ENCODE measurements at regions not wholly inside any gene's neighbourhood (a gene's known extent, or its start where the extent isn't known, plus 50 kb on each side); places are given as distances from the start of the nearest gene placed in this dataset.

- CTCF ChIA-PET: no interaction called here
- POLR2A ChIA-PET (ENCODE audit: unreplicated experiment): interaction anchor here (0.6 kb wide), 1 partner anchor 163 kb away, joined by 3 read pairs; no protein-coding TSS in a partner anchor
- no peaks in the 10 kb centered on the region for H3K9me3 ChIP-seq (ENCODE audit: low read length)
- H3K4me3 ChIP-seq (ENCODE audit: low read length): peak overlapping the region; percentile 35; the same call in 1 of the 2 replicates
- DNase-seq (peak; percentile 68), ATAC-seq (peak; percentile 49)
- H2AFZ ChIP-seq (ENCODE audit: low read length): no peak overlapping the region
- no peaks in the 10 kb centered on the region for H3K79me2 ChIP-seq (ENCODE audit: low read length)
- H3K9me2 ChIP-seq (replicated peaks; ENCODE audit: low read length): no peaks in the 10 kb centered on the region
- H3K9ac ChIP-seq (ENCODE audit: low read length): no peak overlapping the region
- TF ChIP-seq EZH2phosphoT487 (IDR thresholded peaks at IDR 0.05; ENCODE audit: borderline replicate concordance, low read length) (no peak), CTCF (conservative IDR thresholded peaks at IDR 0.05; ENCODE audit: low read depth, low read length) (no peak), EZH2 (IDR thresholded peaks at IDR 0.05; ENCODE audit: low read length, unreplicated experiment) (no peak)
- no peaks in the 10 kb centered on the region for H3K36me3 ChIP-seq (ENCODE audit: low read depth, low read length)
- peak overlapping the region; percentile 70 for H3K4me2 ChIP-seq (ENCODE audit: low read length)
- intact Hi-C loops (cut with micrococcal nuclease): loop anchor here (5.0 kb wide), 1 partner anchor 336 kb away; no protein-coding TSS in a partner anchor
- peaks cover 5% of the 10 kb centered on the region for H3F3A ChIP-seq (ENCODE audit: low read length, unreplicated experiment)
- H4K20me1 ChIP-seq (ENCODE audit: low read length): no peaks in the 10 kb centered on the region
- peaks cover 34% of the 10 kb centered on the region for H3K4me1 ChIP-seq (ENCODE audit: insufficient read depth, low read length)
- peak overlapping the region; percentile 86 for H3K27ac ChIP-seq (ENCODE audit: low read length)
- no TSS peak for BruUV-seq (replicated peaks)
- H3K27me3 ChIP-seq (ENCODE audit: low read length): no peaks in the 10 kb centered on the region
Observed at GRCh38 chr4:26076000-26076587, 162.1 kb downstream of the SMIM20 start.

- Histone ChIP-seq H3K9ac (ENCODE audit: low read length) (no peak overlapping the region), H3F3A (ENCODE audit: low read length, unreplicated experiment) (peaks cover 5% of the 10 kb centered on the region), H3K9me3 (ENCODE audit: low read length) (no peaks in the 10 kb centered on the region), H2AFZ (ENCODE audit: low read length) (no peak overlapping the region), H3K79me2 (ENCODE audit: low read length) (no peaks in the 10 kb centered on the region), H3K9me2 (replicated peaks; ENCODE audit: low read length) (no peaks in the 10 kb centered on the region), H4K20me1 (ENCODE audit: low read length) (no peaks in the 10 kb centered on the region), H3K27ac (ENCODE audit: low read length) (peak overlapping the region; percentile 86), H3K27me3 (ENCODE audit: low read length) (no peaks in the 10 kb centered on the region), H3K4me3 (ENCODE audit: low read length) (no peak overlapping the region), H3K4me1 (ENCODE audit: insufficient read depth, low read length) (peaks cover 34% of the 10 kb centered on the region), H3K4me2 (ENCODE audit: low read length) (peak overlapping the region; percentile 34; the same call in 1 of the 2 replicates), H3K36me3 (ENCODE audit: low read depth, low read length) (no peaks in the 10 kb centered on the region)
- peak; percentile 72 for DNase-seq
- TF ChIP-seq CTCF (conservative IDR thresholded peaks at IDR 0.05; ENCODE audit: low read depth, low read length) (no peak), EZH2phosphoT487 (IDR thresholded peaks at IDR 0.05; ENCODE audit: borderline replicate concordance, low read length) (no peak), EZH2 (IDR thresholded peaks at IDR 0.05; ENCODE audit: low read length, unreplicated experiment) (no peak)
- no TSS peak for BruUV-seq (replicated peaks)
- ChIA-PET POLR2A (ENCODE audit: unreplicated experiment) (no interaction called here), CTCF (no interaction called here)
- ATAC-seq: peak; percentile 49
- intact Hi-C loops (cut with micrococcal nuclease): loop anchor here (5.0 kb wide), 1 partner anchor 335 kb away; no protein-coding TSS in a partner anchor
Observed at GRCh38 chr4:26076896-26077295, 162.9 kb downstream of the SMIM20 start.

GRCh38 chr4:26077756-26078155 is 163.7 kb downstream of the SMIM20 start:
- H3K9ac ChIP-seq (ENCODE audit: low read length): no peak overlapping the region
- ATAC-seq: no peak
- H2AFZ ChIP-seq (ENCODE audit: low read length): no peak overlapping the region
- TF ChIP-seq EZH2 (IDR thresholded peaks at IDR 0.05; ENCODE audit: low read length, unreplicated experiment) (no peak), EZH2phosphoT487 (IDR thresholded peaks at IDR 0.05; ENCODE audit: borderline replicate concordance, low read length) (no peak), CTCF (conservative IDR thresholded peaks at IDR 0.05; ENCODE audit: low read depth, low read length) (no peak)
- intact Hi-C loops (cut with micrococcal nuclease): loop anchor here (5.0 kb wide), 1 partner anchor 335 kb away; no protein-coding TSS in a partner anchor
- H3K27ac ChIP-seq (ENCODE audit: low read length): peak overlapping the region; percentile 86; the same call in 1 of the 2 replicates
- peaks cover 5% of the 10 kb centered on the region for H3F3A ChIP-seq (ENCODE audit: low read length, unreplicated experiment)
- H3K4me3 ChIP-seq (ENCODE audit: low read length): no peak overlapping the region
- ChIA-PET POLR2A (ENCODE audit: unreplicated experiment) (no interaction called here), CTCF (no interaction called here)
- no peaks in the 10 kb centered on the region for H3K27me3 ChIP-seq (ENCODE audit: low read length)
- no peaks in the 10 kb centered on the region for H3K9me3 ChIP-seq (ENCODE audit: low read length)
- H3K36me3 ChIP-seq (ENCODE audit: low read depth, low read length): no peaks in the 10 kb centered on the region
- H3K4me2 ChIP-seq (ENCODE audit: low read length): no peak overlapping the region
- H3K9me2 ChIP-seq (replicated peaks; ENCODE audit: low read length): no peaks in the 10 kb centered on the region
- BruUV-seq (replicated peaks): no TSS peak
- no peaks in the 10 kb centered on the region for H4K20me1 ChIP-seq (ENCODE audit: low read length)
- DNase-seq: no peak
- H3K79me2 ChIP-seq (ENCODE audit: low read length): no peaks in the 10 kb centered on the region
- H3K4me1 ChIP-seq (ENCODE audit: insufficient read depth, low read length): peaks cover 42% of the 10 kb centered on the region

Measured in PC-3 (cell line).